NCI-H2196 (cell line): ENCODE measurements at regions not wholly inside any gene's neighbourhood (a gene's known extent, or its start where the extent isn't known, plus 50 kb on each side); places are given as distances from the start of the nearest gene placed in this dataset.

Experiments
- DNase-seq: peaks from one replicate; lab custom pipeline; 2025; ENCODE audit not compliant: unreplicated experiment; lab: John Stamatoyannopoulos, UW

DNA sequence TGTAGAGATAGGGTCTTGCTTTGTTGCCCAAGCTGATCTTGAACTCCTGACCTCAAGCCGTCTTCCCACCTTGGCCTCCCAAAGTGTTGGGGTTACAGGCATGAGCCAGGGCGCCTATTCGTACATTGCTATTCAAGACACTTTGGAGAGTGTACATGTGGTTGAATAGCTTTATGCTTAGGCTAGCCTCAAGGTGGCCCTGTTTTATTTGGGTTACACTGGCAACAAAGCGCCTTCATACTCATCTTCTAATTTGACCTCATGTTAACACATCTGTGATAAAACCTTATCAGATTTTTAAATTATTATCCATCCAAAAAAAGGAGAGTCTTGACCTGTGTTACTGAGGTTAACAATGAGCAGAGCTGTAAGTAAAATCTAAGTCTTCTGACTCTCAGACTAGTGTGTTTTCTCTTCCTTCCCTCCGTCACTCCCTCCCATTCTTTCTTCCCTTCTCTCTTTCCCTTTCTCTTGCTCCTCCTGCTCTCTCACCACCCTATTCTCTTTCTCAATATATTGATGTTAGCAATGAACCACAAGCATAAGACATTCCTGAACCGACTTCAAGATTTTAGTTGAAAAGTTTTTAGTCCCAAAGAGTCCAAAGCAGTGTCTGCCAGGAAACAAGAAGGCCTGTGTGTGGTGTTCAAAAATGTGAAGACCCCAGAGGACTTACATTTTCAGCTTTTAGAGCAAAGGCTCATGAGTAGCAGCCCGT lies 603.7 kb upstream of the CFAP20DC start:
- no peak for DNase-seq

DNA sequence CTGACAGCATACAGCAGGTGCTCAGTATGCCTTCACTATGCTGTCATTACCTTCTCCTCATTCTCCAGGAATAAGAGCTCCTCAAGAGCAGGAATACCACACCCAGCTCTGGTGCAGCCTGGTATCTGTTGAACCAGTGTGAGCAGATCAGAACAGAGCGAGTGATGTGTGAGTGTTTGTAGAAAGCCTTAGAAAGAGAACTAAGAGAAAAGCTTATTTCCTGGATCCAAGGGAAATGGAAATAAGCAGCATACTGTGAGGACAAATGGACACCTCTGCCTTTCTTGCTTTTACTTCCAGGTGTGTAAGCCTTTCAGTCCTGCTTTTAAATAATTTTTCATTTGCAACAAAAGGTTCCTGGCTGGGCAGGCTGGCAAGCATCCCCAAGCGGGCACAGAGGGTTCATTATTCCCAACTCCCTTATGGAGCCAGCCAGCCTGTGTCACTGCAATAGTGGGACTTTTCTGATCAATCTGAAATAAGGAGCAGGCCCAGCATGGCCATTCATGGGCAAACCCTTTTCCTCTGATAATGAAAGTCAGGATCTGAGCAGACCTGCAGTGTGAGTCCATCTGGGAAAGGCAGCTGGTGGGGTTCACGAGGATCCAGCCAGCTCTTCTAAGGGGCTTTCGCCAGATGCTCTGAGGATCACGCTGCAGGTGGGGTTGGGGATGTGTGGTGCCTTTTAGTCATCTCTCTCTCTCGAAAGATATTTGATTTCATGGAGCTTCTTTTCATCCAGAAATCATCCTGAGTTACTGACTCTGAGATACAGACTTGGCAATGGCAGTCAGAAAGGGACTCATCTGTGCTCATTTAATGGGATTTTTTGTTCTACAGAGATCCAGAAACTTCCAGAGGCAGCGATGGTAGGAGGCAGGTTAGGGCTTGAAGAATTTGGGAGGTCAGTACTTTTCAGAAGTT lies 594.9 kb upstream of the CFAP20DC start:
- DNase-seq: no peak

- no peak for DNase-seq
These were observed 591.5 kb upstream of the CFAP20DC start for GRCh38 chr3:59641169-59641899.

DNA sequence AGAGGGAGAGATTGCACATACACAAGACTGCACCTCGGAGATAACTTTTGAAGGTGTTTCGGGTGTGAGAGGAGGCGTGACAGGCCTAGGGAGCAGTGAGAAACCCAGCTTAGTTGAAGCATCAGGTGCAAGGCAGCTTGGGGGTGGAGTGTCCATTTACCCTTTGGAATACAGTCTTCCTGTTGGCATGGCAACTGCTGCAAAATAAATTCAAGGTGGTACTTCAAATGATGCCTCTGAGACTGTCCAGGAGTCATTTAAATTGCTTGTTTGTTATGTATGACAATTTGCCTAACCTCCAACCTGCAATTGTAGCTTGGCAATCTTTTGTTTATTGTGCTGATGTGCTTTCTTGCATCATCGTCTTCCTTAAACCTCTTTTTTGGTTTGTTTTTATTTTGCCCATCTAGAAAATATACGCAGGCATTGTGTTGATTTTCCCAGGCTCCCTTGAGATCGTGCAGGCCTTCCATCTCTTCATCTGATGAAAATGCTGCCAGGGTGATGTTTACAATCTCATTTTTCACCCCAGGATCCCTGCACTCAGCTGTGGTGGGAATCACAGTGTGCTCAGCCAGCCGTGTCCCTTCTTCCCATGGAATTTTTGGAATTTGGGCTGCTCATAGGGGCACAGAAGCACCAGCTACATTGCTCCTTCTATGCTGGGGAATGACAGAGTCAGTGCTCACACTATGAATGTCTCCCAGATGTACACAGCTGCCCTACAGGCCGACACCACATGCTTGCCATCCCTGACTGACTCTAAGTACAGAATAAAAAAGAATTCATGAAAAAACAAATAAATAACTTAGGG lies 583.1 kb upstream of the CFAP20DC start:
- DNase-seq: no peak

- DNase-seq: no peak
These were observed 581.7 kb upstream of the CFAP20DC start for GRCh38 chr3:59631482-59631881.

GRCh38 chr3:59621037-59621436 lies 571.2 kb upstream of the CFAP20DC start:
- DNase-seq: no peak

DNA sequence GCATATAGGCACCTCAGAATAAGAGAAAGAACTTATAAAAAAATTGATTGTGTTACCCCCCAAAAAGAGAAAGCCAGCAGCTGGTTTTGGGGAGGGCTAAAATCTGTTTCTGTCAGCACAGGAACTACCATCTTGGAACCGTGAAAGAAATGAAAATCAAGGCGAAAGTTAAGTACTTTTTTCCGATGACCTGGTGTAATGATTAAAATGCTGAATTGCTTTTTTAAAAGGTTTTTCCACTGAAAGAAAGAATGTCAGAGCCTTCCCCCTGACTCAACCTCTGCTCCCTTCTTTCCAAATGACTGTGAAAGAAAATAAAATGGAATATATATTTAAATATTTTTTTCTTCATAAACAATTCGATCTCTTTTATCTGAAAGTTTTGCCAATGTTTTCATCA lies 570.5 kb upstream of the CFAP20DC start:
- DNase-seq: no peak

DNA sequence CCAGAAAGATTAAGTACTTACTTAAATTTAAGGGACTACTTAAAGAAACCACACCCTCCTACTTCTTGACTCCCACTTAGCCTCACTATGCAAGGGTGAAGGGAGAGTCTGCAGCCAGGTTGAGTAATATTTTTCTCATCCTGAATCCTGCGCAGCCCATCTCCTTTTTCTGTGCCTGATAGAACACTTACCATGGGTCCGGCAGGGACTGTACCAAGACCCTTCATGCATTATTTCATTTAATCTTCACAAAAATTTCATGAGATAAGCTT lies 562.6 kb upstream of the CFAP20DC start:
- no peak for DNase-seq

DNA sequence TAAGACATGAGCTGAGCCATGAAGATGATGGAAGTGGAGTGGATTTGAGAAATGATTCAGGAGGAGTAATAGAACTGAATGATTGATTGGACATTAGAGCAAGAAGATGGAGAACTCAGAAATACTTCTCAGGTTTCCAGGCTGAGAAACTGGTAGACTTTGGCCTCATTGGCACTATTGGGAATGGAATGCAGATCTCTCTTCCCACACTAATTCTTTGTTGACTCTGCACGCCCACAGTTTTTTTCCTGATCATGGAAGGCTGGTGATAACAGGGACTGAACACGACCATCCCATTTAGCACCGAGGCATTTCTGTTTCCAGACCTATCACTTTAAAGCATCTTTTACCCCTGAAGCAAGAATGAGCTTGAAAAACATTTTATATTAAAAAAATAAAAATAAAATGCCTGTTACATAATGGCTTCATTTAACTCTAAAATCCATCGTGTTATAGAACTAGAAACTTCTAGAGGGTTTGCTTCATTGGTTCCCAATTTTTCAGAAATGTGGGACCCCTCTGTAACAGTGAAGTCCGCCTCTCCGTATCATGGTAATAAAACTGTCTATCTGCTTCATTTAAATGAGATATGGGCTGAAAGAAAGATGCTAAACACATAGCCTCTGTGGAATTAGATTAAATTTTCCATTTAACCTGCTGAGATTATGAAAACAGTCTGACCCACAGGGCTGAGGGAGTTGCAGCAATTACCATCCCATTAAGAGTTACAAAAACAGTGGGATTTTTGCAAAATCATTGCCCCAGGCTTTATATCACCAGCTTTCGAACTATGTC lies 562.0 kb upstream of the CFAP20DC start:
- no peak for DNase-seq

GRCh38 chr3:59609657-59610348 lies 560.0 kb upstream of the CFAP20DC start:
- peak; percentile 23 for DNase-seq

- peak; percentile 58 for DNase-seq
These were observed 558.5 kb upstream of the CFAP20DC start for GRCh38 chr3:59608356-59608755.

DNA sequence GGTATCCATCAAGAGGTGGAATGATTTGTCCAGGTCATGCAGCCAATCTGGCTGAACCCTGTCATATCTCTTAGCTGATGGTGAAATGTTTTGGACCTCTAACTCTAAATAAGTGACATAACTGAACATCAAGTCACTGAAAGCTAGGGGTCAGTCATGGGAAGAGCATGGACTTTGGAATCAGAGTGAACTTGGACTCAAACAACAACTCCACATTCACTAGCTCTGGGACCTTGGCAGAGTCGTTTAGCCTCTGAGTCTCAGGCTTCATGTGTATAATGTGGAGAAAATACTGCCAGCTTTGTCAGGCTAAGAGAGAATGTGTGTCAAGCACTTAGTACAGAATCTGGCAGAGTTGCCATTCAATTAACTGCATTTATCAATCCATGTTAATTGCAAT lies 557.8 kb upstream of the CFAP20DC start:
- peak; percentile 6 for DNase-seq

DNA sequence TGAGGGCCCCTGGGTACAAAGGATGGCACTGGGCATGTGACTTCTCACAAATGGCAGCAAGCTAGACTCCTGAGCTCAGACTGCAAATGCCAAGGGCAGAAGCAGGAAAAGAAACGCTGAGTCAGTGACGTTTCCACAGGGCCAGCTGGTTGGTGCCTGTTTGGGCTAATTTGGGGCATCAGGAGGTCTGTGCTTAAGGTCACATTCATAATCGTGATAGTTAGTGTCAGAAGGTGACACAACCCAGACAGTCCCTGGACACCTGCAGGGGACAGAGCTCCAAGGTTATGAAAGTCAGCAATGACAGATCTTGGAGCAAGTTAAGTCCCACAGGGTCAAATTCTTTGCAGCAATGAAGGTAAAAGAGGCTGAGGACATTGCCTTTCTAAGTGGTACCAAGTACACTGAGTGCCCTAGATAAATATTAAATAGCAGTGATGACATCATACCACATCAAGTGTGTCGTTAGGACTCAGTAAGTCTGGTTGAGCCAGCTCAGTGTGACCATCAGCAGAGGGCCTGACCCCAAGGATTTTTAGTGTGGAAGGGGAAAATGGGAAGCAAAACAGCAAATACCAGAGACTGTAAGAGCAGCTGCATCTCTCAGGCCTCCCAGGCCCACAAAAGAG lies 556.9 kb upstream of the CFAP20DC start:
- DNase-seq: no peak

GRCh38 chr3:59605944-59606534 lies 556.2 kb upstream of the CFAP20DC start:
- no peak for DNase-seq

DNA sequence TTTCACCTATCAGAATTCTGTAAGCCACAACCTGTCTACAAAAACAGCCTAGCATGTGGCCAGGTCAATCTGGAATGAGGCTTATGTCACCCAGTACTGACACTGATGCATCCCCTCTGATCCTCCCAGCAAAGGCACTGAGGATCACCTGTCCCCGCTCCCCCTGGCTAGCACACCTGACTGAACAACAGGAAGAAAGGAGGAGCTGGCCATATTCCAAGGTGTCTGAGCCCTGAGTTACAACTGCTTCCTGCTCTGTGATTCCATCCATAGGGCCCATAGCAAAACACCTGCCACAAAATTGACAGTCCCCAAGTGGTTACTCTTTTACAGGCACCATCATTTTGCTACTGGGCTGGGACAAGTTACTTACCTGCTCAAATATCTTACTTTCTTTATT lies 555.5 kb upstream of the CFAP20DC start:
- DNase-seq: peak; percentile 55

DNA sequence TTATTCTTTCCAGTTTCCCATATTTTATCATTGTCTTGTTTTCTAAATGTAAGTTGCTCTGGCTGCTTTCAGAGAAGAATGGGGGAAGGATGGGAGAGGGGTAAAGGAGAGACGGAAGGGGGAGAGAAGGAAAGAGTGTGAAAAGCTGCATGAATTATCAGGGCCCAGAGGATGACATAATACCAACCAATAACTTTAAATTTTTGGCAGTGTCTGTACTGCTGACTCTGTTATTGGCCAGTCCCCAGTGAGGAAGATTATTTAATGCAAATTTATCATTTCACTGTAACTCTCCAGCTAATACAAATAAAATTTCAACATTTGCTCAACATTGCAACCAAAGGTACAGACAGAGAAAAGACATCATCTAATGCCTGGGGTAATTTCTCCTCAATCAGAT lies 551.7 kb upstream of the CFAP20DC start:
- DNase-seq: no peak

- no peak for DNase-seq
These were observed 550.8 kb upstream of the CFAP20DC start for GRCh38 chr3:59600631-59601030.

GRCh38 chr3:59596741-59597140 lies 546.9 kb upstream of the CFAP20DC start:
- DNase-seq: no peak

DNA sequence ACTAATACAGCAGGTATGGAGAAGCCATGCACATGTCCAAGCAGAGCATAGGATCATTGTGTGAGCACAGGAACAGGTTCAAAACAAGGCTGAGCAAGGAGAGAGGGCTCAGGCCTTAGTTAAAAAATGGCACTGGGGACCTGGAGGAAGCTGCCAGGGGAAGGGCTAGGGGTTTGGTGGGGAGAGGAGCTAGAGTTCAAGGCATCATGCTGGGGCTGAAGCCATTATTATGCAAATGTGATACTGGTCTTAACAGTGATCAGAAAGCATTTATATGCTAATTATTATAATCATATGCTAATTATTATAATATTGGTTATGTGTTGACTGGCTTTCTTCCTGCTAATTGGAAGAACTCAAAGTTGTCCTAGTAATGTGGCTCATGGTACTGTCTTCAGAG lies 546.0 kb upstream of the CFAP20DC start:
- DNase-seq: no peak
